HepG2 (cell line): ENCODE measurements at regions not wholly inside any gene's neighbourhood (a gene's known extent, or its start where the extent isn't known, plus 50 kb on each side); places are given as distances from the start of the nearest gene placed in this dataset.

ENCODE experiments used
- ATAC-seq: fragments of 200-7000 bp; cut with Tn5 transposase; 3 replicates; pipeline ENCODE4 v1.9.1; 2020; ENCODE audit warnings: mild to moderate bottlenecking, moderate library complexity
- BruUV-seq: library from RNA; stranded (reverse); fragments of 400-500 nt; replicated peaks from 2 replicates; lab custom pipeline; 2021; lab: Mats Ljungman, UMichigan
- CTCF ChIA-PET: fragments of 300-600 bp; formaldehyde crosslinking; extraction: SDS; loops from one replicate; lab custom pipeline; 2021; ENCODE audit warnings: low total read pairs, inconsistent platforms, low intra/inter-chr PET ratio; lab: Yijun Ruan, JAX
- POLR2A ChIA-PET: fragments of 350-600 bp; sonication (Branson Sonifier 250); formaldehyde crosslinking; loops from one replicate; lab custom pipeline; 2020; ENCODE audit warnings: antibody characterized with exemption, inconsistent platforms; lab: Yijun Ruan, JAX
- DNase-seq: peaks from one replicate; pipeline ENCODE4 v3.0.0-alpha.2; 2015; ENCODE audit warnings: low spot score
- FAIRE-seq: peaks from 3 replicates; lab custom pipeline; 2011; peaks lifted over from hg19 to GRCh38; lab: Jason Lieb, UNC
- H2AFZ ChIP-seq: one replicate; pipeline ENCODE4 v1.6.1; 2011; ENCODE audit warnings: low read length, inconsistent platforms
- H3K27ac ChIP-seq: fragments of 300-600 bp; 3 replicates; pipeline ENCODE4 v1.8.0; 2011; ENCODE audit warnings: mixed run types, mild to moderate bottlenecking, mixed read lengths, low read length, inconsistent platforms; ENCODE audit not compliant: insufficient read depth; ENCODE audit errors: extremely low read length
- H3K27me3 ChIP-seq, 2 experiments: fragments of 200-600 bp in 1 of 2; 2 replicates in 1 of 2; 3 replicates in 1 of 2; pipeline versions ENCODE4 v1.6.0 to v1.8.0; 2011; ENCODE audit warnings: low read length in 2 of 2, mild to moderate bottlenecking in 2 of 2, moderate library complexity in 2 of 2, inconsistent platforms in 1 of 2; ENCODE audit not compliant: insufficient read depth in 2 of 2, control insufficient read depth in 1 of 2
- H3K36me3 ChIP-seq, 2 experiments: fragments of 200-600 bp in 1 of 2; replicated peaks in 1 of 2; 2 replicates in 1 of 2; 3 replicates in 1 of 2; pipeline versions ENCODE4 v1.5.1 to v1.8.0; 2011; ENCODE audit warnings: low read length in 2 of 2, inconsistent platforms in 1 of 2; ENCODE audit not compliant: insufficient read depth in 2 of 2, control insufficient read depth in 1 of 2
- H3K4me1 ChIP-seq: 2 replicates; pipeline ENCODE4 v1.5.1; 2012; ENCODE audit warnings: low read length, inconsistent platforms; ENCODE audit not compliant: insufficient read depth
- H3K4me2 ChIP-seq: 2 replicates; pipeline ENCODE4 v1.6.0; 2011; ENCODE audit warnings: low read depth, low read length, inconsistent platforms
- H3K4me3 ChIP-seq, 3 experiments: fragments of 200-600 bp in 1 of 3; sonication (generic), shearing (Covaris generic) in 1 of 3; replicated peaks in 1 of 3; 2 replicates each; pipeline ENCODE4 v1.5.1; 2011 to 2016; ENCODE audit warnings: low read length in 3 of 3, inconsistent platforms in 2 of 3, low read depth in 2 of 3, mild to moderate bottlenecking in 2 of 3, control low read depth in 1 of 3, mixed read lengths in 1 of 3; ENCODE audit not compliant: insufficient read depth in 1 of 3
- H3K79me2 ChIP-seq: one replicate; pipeline ENCODE4 v1.6.1; 2011; ENCODE audit warnings: low read length, inconsistent platforms; ENCODE audit not compliant: insufficient read depth
- H3K9ac ChIP-seq: 2 replicates; pipeline ENCODE4 v1.6.0; 2011; ENCODE audit warnings: mild to moderate bottlenecking, low read depth, low read length, inconsistent platforms; ENCODE audit not compliant: insufficient read depth
- H3K9me3 ChIP-seq: 2 replicates; pipeline ENCODE4 v1.5.1; 2012; ENCODE audit warnings: mild to moderate bottlenecking, low read length
- H4K20me1 ChIP-seq: 2 replicates; pipeline ENCODE4 v1.6.0; 2011; ENCODE audit warnings: inconsistent platforms, mild to moderate bottlenecking, low read length, moderate library complexity; ENCODE audit not compliant: insufficient read depth
- ARID2 ChIP-seq: sonication (generic); formaldehyde crosslinking; IDR thresholded peaks from 2 replicates; pipeline ENCODE4 v1.8.1; 2022; ENCODE audit warnings: mild to moderate bottlenecking, missing genetic modification reagents, borderline replicate concordance
- GATA4 ChIP-seq: sonication (generic); IDR thresholded peaks from 2 replicates; pipeline ENCODE4 v1.6.1; 2016; ENCODE audit warnings: antibody characterized with exemption, low read depth, borderline replicate concordance
- HCFC1 ChIP-seq: fragments of 150-350 bp; IDR thresholded peaks from 2 replicates; pipeline ENCODE4 v1.6.1; 2014; ENCODE audit warnings: low read depth, low read length
- MAZ ChIP-seq, 2 experiments: sonication (generic) in 1 of 2; formaldehyde crosslinking in 1 of 2; IDR thresholded peaks; 2 replicates each; pipeline versions ENCODE4 v1.5.0 to v1.6.1; 2012 to 2020; ENCODE audit warnings: low read depth in 2 of 2, mild to moderate bottlenecking in 2 of 2, borderline replicate concordance in 1 of 2, improper control_type of control experiment in 1 of 2, low read length in 1 of 2, missing genetic modification reagents in 1 of 2, moderate library complexity in 1 of 2
- MEIS2 ChIP-seq: sonication (generic); formaldehyde crosslinking; IDR thresholded peaks from 2 replicates; pipeline ENCODE4 v1.9.0; 2021; ENCODE audit warnings: mild to moderate bottlenecking, missing genetic modification reagents
- ZNF205 ChIP-seq: IDR thresholded peaks from 2 replicates; pipeline ENCODE4 v1.6.1; 2018; ENCODE audit warnings: missing biosample characterization, missing genetic modification reagents
- ZNF260 ChIP-seq: sonication (generic); formaldehyde crosslinking; IDR thresholded peaks from 2 replicates; pipeline ENCODE4 v1.4.0; 2020; ENCODE audit warnings: missing genetic modification reagents, low read depth, mild to moderate bottlenecking, borderline replicate concordance
- ZNF674 ChIP-seq: sonication (generic); formaldehyde crosslinking; IDR thresholded peaks from 2 replicates; pipeline ENCODE4 v1.5.0; 2020; ENCODE audit warnings: low read depth, mild to moderate bottlenecking, missing genetic modification reagents
- ZNF883 ChIP-seq: sonication (generic); formaldehyde crosslinking; IDR thresholded peaks from 2 replicates; pipeline ENCODE4 v1.5.1; 2020; ENCODE audit warnings: mild to moderate bottlenecking, missing genetic modification reagents; ENCODE audit errors: not compliant biosample characterization
- WGBS: methylation state at CpG from one replicate; pipeline ENCODE4 v1.1.6; 2017; ENCODE audit warnings: low lambda C conversion rate; 5-methylcytosine and 5-hydroxymethylcytosine counted together
- in situ Hi-C: cut with HindIII; loops from 2 replicates; pipeline ENCODE4 v1.10.0; 2017; ENCODE audit warnings: low pct_unique_long_range_greater_than_20kb; ENCODE audit not compliant: extremely low pct_ligation_motif_present
- intact Hi-C: fragments of 100-400 bp; cut with micrococcal nuclease; formaldehyde crosslinking; loops from one replicate; pipeline ENCODE4 v1.10.0; 2022; ENCODE audit not compliant: unreplicated experiment
- TF ChIP-seq, protein P1 (sequence below): IDR thresholded peaks from 2 replicates; pipeline ENCODE4 v1.6.1; 2016; ENCODE audit warnings: control low read depth
- TF ChIP-seq, protein P2 (sequence below): IDR thresholded peaks from 2 replicates; pipeline ENCODE4 v1.6.1; 2012; ENCODE audit warnings: inconsistent platforms
- TF ChIP-seq, protein P3 (sequence below): IDR thresholded peaks from 2 replicates; pipeline ENCODE4 v1.6.1; 2012; ENCODE audit warnings: low read depth, low read length, improper control_type of control experiment

DNA sequence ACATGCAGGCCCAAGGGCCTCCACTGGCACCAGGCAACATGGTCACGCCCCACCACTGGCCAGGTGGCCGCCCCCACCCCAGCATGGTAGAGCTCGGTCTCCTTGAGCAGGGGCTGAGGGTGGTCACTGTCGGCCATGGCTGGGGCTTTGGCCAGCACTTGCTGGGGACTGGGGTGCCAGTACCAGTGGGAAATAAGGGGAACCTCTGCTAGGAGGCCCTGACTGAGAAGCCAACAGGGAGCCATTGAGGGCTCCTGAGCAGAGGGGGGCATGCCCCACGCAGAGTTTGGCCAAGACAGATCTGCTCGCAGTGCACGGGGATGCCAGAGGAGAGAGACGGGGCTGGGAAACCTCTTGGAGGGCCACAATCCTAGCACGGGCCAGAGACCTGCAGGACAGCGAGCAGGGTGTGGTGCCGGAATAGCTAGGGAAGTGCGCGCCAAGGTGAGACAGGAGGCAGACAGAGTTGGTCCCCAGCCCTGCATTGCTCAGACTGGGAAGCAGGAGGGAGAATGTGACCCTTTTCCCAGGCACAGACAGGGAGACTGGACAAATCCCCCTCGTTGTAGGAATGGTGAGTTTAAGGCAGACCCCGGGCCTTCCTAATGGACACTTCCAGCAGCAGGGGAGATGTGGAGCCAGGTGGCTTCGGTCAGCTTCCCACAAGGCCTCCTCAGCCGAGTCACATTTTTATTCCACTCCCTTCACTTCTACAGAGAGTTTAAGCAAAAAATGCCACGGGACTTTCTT is 179.0 kb upstream of the CST7 start:
- no peak for DNase-seq
- in situ Hi-C loops = loop anchor here (10.0 kb wide), 1 partner anchor 605 kb away; no protein-coding TSS in a partner anchor
- TF ChIP-seq ZNF260 (CRISPR knock-in tag) (no peak), ARID2 (CRISPR knock-in tag) (no peak), GATA4 (no peak), MEIS2 (CRISPR knock-in tag) (no peak)
- Histone ChIP-seq H3K27me3 (peaks cover 7 to 22% of the 10 kb centered on the region in 2 experiments; a peak in 3 of 5 replicates), H3K4me2 (no peak overlapping the region), H3K79me2 (no peaks in the 10 kb centered on the region), H2AFZ (no peak overlapping the region), H3K36me3 (no peaks in the 10 kb centered on the region), H3K27ac (no peak overlapping the region), H4K20me1 (no peaks in the 10 kb centered on the region), H3K9ac (no peak overlapping the region), H3K4me1 (no peaks in the 10 kb centered on the region), H3K9me3 (no peaks in the 10 kb centered on the region), H3K4me3 (no peak overlapping the region)
- ChIA-PET POLR2A (no interaction called here), CTCF (no interaction called here)
- BruUV-seq = no TSS peak
- no peak for FAIRE-seq
- intact Hi-C loops = no loop called here
- no peak for ATAC-seq
- 35% methylated on average over 18 of the region's 18 CpGs for WGBS

DNA sequence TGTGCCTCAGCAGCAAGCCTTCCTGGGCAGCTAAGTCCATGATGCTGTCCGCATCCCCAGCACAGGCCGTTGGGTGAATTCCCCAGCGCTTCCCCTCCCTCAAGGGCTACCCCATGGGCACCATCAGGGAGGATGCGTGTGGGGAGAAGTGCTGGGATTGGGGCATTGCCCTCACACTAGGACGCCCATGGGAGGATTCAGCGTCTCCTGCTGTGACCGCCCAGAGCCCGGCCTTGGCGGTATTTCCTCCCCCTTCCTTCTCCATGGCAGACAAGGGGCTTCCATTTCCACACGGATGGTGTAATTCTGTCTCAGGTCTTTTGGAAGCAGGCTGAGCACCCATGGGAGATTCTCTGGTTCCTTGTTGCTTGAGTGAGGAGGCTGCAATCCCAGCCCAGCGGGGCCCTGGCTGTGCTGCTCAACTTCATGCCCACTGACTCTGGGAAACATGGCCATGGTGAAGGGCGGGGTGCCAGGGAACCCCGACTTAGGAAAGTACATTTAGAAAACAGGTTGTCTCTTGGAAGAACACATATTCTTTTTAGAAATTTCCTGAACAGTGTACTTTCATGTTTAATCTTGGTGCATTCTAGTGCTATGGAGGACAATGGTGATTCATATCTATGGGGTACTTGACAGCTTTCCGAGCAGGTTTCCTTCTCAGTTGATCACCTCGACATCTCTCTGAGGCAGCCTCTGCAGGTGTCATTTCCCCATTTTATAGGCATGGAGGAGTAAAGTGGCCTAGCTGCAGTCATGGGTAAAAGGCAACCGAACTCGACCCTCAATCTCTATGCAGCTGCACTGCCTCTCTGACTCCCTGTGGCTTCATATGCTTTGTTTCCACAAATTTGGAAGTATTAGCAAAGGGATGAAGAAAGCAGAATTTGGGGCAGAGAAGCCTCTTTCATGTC is 178.2 kb upstream of the CST7 start:
- intact Hi-C loops = no loop called here
- POLR2A ChIA-PET = no interaction called here
- 37% methylated on average over 17 of the region's 17 CpGs for WGBS
- no peak for TF ChIP-seq ZNF674 (CRISPR knock-in tag)
- TF ChIP-seq, protein P1, sequence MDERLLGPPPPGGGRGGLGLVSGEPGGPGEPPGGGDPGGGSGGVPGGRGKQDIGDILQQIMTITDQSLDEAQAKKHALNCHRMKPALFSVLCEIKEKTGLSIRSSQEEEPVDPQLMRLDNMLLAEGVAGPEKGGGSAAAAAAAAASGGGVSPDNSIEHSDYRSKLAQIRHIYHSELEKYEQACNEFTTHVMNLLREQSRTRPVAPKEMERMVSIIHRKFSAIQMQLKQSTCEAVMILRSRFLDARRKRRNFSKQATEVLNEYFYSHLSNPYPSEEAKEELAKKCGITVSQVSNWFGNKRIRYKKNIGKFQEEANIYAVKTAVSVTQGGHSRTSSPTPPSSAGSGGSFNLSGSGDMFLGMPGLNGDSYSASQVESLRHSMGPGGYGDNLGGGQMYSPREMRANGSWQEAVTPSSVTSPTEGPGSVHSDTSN (CRISPR knock-in tag) = no peak
- TF ChIP-seq ZNF883 (CRISPR knock-in tag) = no peak
- TF ChIP-seq HCFC1 = no peak
- TF ChIP-seq, protein P2, sequence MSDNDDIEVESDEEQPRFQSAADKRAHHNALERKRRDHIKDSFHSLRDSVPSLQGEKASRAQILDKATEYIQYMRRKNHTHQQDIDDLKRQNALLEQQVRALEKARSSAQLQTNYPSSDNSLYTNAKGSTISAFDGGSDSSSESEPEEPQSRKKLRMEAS = no peak
- TF ChIP-seq, protein P3, sequence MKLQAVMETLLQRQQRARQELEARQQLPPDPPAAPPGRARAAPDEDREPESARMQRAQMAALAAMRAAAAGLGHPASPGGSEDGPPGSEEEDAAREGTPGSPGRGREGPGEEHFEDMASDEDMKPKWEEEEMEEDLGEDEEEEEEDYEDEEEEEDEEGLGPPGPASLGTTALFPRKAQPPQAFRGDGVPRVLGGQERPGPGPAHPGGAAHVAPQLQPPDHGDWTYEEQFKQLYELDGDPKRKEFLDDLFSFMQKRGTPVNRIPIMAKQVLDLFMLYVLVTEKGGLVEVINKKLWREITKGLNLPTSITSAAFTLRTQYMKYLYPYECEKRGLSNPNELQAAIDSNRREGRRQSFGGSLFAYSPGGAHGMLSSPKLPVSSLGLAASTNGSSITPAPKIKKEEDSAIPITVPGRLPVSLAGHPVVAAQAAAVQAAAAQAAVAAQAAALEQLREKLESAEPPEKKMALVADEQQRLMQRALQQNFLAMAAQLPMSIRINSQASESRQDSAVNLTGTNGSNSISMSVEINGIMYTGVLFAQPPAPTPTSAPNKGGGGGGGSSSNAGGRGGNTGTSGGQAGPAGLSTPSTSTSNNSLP = no peak
- no peak for TF ChIP-seq MAZ (IDR thresholded peaks at IDR 0.05; ENCODE audit: borderline replicate concordance, low read depth, low read length)
- TF ChIP-seq MAZ (CRISPR knock-in tag; IDR thresholded peaks at IDR 0.05; ENCODE audit: low read depth) = no peak
- no peak for TF ChIP-seq ZNF205

More for the DNA sequence above, 178.2 kb upstream of the CST7 start:
- Histone ChIP-seq H3K9ac (no peak overlapping the region), H3K4me1 (no peaks in the 10 kb centered on the region), H3K4me3 (no peak overlapping the region), H3K79me2 (no peaks in the 10 kb centered on the region), H4K20me1 (no peaks in the 10 kb centered on the region), H3K36me3 (no peaks in the 10 kb centered on the region), H3K27me3 (peaks cover 7 to 21% of the 10 kb centered on the region in 2 experiments; a peak in 3 of 5 replicates), H3K9me3 (0 out of 2 replicates have a peak, but pooled peaks cover 3% of the 10 kb centered on the region), H3K27ac (no peak overlapping the region), H3K4me2 (no peak overlapping the region), H2AFZ (no peak overlapping the region)
- no peak for DNase-seq
- no peak for ATAC-seq
- CTCF ChIA-PET = no interaction called here
- BruUV-seq = no TSS peak
- in situ Hi-C loops = loop anchor here (10.0 kb wide), 1 partner anchor 606 kb away; no protein-coding TSS in a partner anchor
- no peak for FAIRE-seq
